ENCODE measurements at regions not wholly inside any gene's neighbourhood (a gene's known extent, or its start where the extent isn't known, plus 50 kb on each side); places are given as distances from the start of the nearest gene placed in this dataset.

GRCh38 chr1:39146681-39147080 lies 57.8 kb upstream of the MACF1 start:
- TF ChIP-seq EZH2phosphoT487 (IDR thresholded peaks at IDR 0.05): no peak
- no peak for TF ChIP-seq CTCF (IDR thresholded peaks at IDR 0.05)
- no peak for TF ChIP-seq EZH2 (IDR thresholded peaks at IDR 0.05)
